ENCODE measurements at regions not wholly inside any gene's neighbourhood (a gene's known extent, or its start where the extent isn't known, plus 50 kb on each side); places are given as distances from the start of the nearest gene placed in this dataset.

DNA sequence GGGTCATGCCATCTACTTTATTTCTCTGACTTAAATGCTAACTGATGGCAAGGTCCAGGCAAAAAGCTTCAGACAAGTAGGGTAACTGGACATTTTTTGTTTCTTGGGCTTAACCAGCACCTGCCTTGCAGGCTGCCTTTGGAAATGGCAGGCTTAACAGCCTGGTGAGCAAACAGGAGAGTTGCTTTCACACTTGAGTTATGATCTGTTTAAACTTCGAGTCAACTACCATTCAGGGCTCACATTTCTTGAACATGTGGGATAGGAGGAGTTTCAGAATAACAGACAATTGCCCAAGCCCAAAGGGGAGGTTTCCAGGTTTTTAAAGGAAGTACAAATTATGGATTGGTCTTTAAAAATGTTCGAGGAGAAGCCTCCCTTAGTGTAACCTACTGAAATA, 724.6 kb upstream of the SORCS1 start:
- no peak for TF ChIP-seq SP1 (IDR thresholded peaks at IDR 0.05; ENCODE audit: low read depth, low read length)
- TF ChIP-seq, protein P1, sequence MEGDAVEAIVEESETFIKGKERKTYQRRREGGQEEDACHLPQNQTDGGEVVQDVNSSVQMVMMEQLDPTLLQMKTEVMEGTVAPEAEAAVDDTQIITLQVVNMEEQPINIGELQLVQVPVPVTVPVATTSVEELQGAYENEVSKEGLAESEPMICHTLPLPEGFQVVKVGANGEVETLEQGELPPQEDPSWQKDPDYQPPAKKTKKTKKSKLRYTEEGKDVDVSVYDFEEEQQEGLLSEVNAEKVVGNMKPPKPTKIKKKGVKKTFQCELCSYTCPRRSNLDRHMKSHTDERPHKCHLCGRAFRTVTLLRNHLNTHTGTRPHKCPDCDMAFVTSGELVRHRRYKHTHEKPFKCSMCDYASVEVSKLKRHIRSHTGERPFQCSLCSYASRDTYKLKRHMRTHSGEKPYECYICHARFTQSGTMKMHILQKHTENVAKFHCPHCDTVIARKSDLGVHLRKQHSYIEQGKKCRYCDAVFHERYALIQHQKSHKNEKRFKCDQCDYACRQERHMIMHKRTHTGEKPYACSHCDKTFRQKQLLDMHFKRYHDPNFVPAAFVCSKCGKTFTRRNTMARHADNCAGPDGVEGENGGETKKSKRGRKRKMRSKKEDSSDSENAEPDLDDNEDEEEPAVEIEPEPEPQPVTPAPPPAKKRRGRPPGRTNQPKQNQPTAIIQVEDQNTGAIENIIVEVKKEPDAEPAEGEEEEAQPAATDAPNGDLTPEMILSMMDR (IDR thresholded peaks at IDR 0.05; ENCODE audit: control extremely low read depth in 1 of 3, insufficient read depth in 1 of 3, low read depth in 1 of 3, low read length in 3 of 3) = no peak
- TF ChIP-seq TCF12 (IDR thresholded peaks at IDR 0.05; ENCODE audit: low read depth, low read length) = no peak
